ENCODE measurements at regions not wholly inside any gene's neighbourhood (a gene's known extent, or its start where the extent isn't known, plus 50 kb on each side); places are given as distances from the start of the nearest gene placed in this dataset.

DNA sequence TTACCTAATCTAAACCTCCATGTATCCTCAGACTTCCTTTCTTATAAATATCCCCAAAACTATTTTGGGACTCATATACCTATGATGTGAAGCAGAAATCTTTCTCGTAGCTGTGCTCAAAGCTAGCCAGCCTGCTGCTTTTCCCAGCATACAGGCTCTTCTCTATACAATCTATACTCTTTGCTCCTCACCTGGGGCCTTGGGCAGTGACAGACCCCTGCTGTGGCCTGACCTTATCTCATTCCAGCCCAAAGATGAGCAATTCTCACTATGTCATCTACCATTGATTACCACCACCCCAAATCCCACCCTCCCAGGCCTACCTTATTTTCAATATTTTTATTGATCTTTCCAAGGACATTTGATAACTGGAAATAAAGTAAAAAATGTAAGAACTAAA is 83.2 kb upstream of the FBXL4 start:
- TF ChIP-seq CTCF (IDR thresholded peaks at IDR 0.05; ENCODE audit: control extremely low read depth in 1 of 3, insufficient read depth in 1 of 3, low read depth in 1 of 3, low read length in 3 of 3) = no peak
- TF ChIP-seq EZH2 (IDR thresholded peaks at IDR 0.05; ENCODE audit: low read depth, low read length, severe bottlenecking) = no peak
- TF ChIP-seq CREB1 (IDR thresholded peaks at IDR 0.05) = no peak
- TF ChIP-seq, protein P1, sequence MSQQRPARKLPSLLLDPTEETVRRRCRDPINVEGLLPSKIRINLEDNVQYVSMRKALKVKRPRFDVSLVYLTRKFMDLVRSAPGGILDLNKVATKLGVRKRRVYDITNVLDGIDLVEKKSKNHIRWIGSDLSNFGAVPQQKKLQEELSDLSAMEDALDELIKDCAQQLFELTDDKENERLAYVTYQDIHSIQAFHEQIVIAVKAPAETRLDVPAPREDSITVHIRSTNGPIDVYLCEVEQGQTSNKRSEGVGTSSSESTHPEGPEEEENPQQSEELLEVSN (IDR thresholded peaks at IDR 0.05) = no peak
- TF ChIP-seq POLR2A (IDR thresholded peaks at IDR 0.05; ENCODE audit: control extremely low read depth in 1 of 2, low read depth in 2 of 2, low read length in 2 of 2) = no peak
- no peak for TF ChIP-seq ZNF274 (IDR thresholded peaks at IDR 0.05; ENCODE audit: borderline replicate concordance, extremely low read depth, low read length)
- no peak for TF ChIP-seq NRF1 (IDR thresholded peaks at IDR 0.05; ENCODE audit: low read depth, low read length)
- no peak for TF ChIP-seq SAP30 (IDR thresholded peaks at IDR 0.05; ENCODE audit: insufficient read depth, insufficient replicate concordance, low read length)
- TF ChIP-seq POLR2AphosphoS5 (IDR thresholded peaks at IDR 0.05; ENCODE audit: low read depth, low read length) = no peak
- TF ChIP-seq BCL11A (IDR thresholded peaks at IDR 0.05; ENCODE audit: low read depth in 2 of 2, low read length in 2 of 2) = no peak
